ENCODE measurements at regions not wholly inside any gene's neighbourhood (a gene's known extent, or its start where the extent isn't known, plus 50 kb on each side); places are given as distances from the start of the nearest gene placed in this dataset.

GRCh38 chr1:189628857-189629256 lies 848.8 kb downstream of the BRINP3 start:
- no peak for TF ChIP-seq POLR2A (IDR thresholded peaks at IDR 0.05; ENCODE audit: low read depth, low read length)
- TF ChIP-seq TAF1 (IDR thresholded peaks at IDR 0.05; ENCODE audit: borderline replicate concordance, low read depth, low read length) = no peak

Data from GM12892 (cell line).